ENCODE measurements at regions not wholly inside any gene's neighbourhood (a gene's known extent, or its start where the extent isn't known, plus 50 kb on each side); places are given as distances from the start of the nearest gene placed in this dataset.

- no peak for DNase-seq (ENCODE audit: low read depth in 1 of 2, low spot score in 2 of 2)
- Histone ChIP-seq H3K4me3 (ENCODE audit: extremely low read depth in 1 of 4, insufficient read depth in 2 of 4, low read depth in 3 of 4, low read length in 4 of 4) (no peak overlapping the region), H4K8ac (ENCODE audit: extremely low read depth, insufficient read depth, low read length) (no peak overlapping the region), H2BK12ac (ENCODE audit: low read depth, low read length) (no peak overlapping the region), H4K5ac (ENCODE audit: insufficient read length, low read depth, low read length) (no peak overlapping the region), H4K91ac (replicated peaks; ENCODE audit: insufficient read length, low read length) (no peak overlapping the region), H3K56ac (replicated peaks; ENCODE audit: insufficient read length, low read depth, low read length) (no peak overlapping the region), H3K4me2 (ENCODE audit: insufficient read depth in 1 of 2, low read depth in 2 of 2, low read length in 2 of 2) (no peak overlapping the region), H3K23ac (ENCODE audit: insufficient read length) (no peak overlapping the region), H3K79me2 (ENCODE audit: control insufficient read depth in 1 of 2, insufficient read depth in 2 of 2, low read length in 2 of 2) (no peaks in the 10 kb centered on the region), H3K4me1 (replicated peaks in 1 of 4; ENCODE audit: control insufficient read depth in 3 of 4, insufficient read depth in 4 of 4, low read length in 3 of 4) (peaks cover 4 to 13% (median 10%) of the 10 kb centered on the region in 4 experiments), H2BK15ac (ENCODE audit: low read length) (no peak overlapping the region), H3K23me2 (ENCODE audit: low read depth, low read length) (no peaks in the 10 kb centered on the region), H3K79me1 (ENCODE audit: low read depth, low read length) (no peaks in the 10 kb centered on the region), H3K27ac (ENCODE audit: low read depth, low read length) (no peak overlapping the region), H3K18ac (ENCODE audit: extremely low read depth, low read length) (no peak overlapping the region), H2BK120ac (replicated peaks; ENCODE audit: low read depth, low read length) (no peak overlapping the region), H3K4ac (replicated peaks; ENCODE audit: insufficient read length, low read depth, low read length) (no peak overlapping the region), H3K36me3 (ENCODE audit: control insufficient read depth in 2 of 4, insufficient read depth in 4 of 4, low read length in 3 of 4) (no peaks in the 10 kb centered on the region), H3K27me3 (replicated peaks in 1 of 4; ENCODE audit: control insufficient read depth in 3 of 4, extremely low read depth in 1 of 4, insufficient read depth in 3 of 4, low read length in 3 of 4) (no peaks in the 10 kb centered on the region), H3K9ac (replicated peaks in 1 of 4; ENCODE audit: extremely low read depth in 1 of 4, low read depth in 3 of 4, low read length in 3 of 4) (no peak overlapping the region), H3K14ac (ENCODE audit: insufficient read length) (no peak overlapping the region), H3K9me3 (ENCODE audit: insufficient read depth in 2 of 2, low read depth in 1 of 2, low read length in 1 of 2) (no peaks in the 10 kb centered on the region), H2BK20ac (ENCODE audit: low read length) (no peak overlapping the region), H2AK5ac (ENCODE audit: low read depth, low read length) (no peak overlapping the region), H2AFZ (ENCODE audit: low read length) (no peak overlapping the region), H4K20me1 (replicated peaks in 1 of 2; ENCODE audit: control insufficient read depth in 1 of 2, insufficient read depth in 2 of 2, low read length in 2 of 2) (no peaks in the 10 kb centered on the region), H2BK5ac (ENCODE audit: low read depth, low read length) (no peak overlapping the region)
- POLR2A ChIA-PET (ENCODE audit: partially characterized antibody), result interaction anchor here (0.6 kb wide), 1 partner anchor 879 kb away, joined by 3 read pairs; no protein-coding TSS in a partner anchor
- WGBS, 2 experiments (ENCODE audit: extremely low coverage in 1 of 2, insufficient coverage in 1 of 2, insufficient read length in 1 of 2, insufficient replicate concordance in 2 of 2, low coverage in 1 of 2, low lambda C conversion rate in 2 of 2, missing lambda C conversion rate in 1 of 2), result 87% methylated on average over 4 of the region's 4 CpGs; no CpG with 5 or more reads in 1 of the 2 experiments
- no peak for FAIRE-seq
- CTCF ChIA-PET (ENCODE audit: partially characterized antibody), result interaction anchor here (0.7 to 5.1 kb wide), 4 partner anchors 12 to 1203 kb away, joined by 3 to 22 read pairs (median 8); no protein-coding TSS in a partner anchor
- no peak for TF ChIP-seq GTF2F1 (IDR thresholded peaks at IDR 0.05; ENCODE audit: borderline replicate concordance, low read depth, low read length)
- no peak for TF ChIP-seq CBX5 (IDR thresholded peaks at IDR 0.05; ENCODE audit: low read depth, low read length)
- TF ChIP-seq EGR1 (IDR thresholded peaks at IDR 0.05; ENCODE audit: borderline replicate concordance, low read depth, low read length), result no peak
- TF ChIP-seq POLR2A (IDR thresholded peaks at IDR 0.05; ENCODE audit: control extremely low read depth in 1 of 2, low read depth in 2 of 2, low read length in 2 of 2), result no peak
- no peak for TF ChIP-seq SP1 (IDR thresholded peaks at IDR 0.05; ENCODE audit: low read depth, low read length)
- TF ChIP-seq POLR2AphosphoS5 (IDR thresholded peaks at IDR 0.05; ENCODE audit: low read depth, low read length), result no peak
- no peak for TF ChIP-seq KDM1A (IDR thresholded peaks at IDR 0.05; ENCODE audit: borderline replicate concordance, low read length)
- no peak for TF ChIP-seq SIN3A (conservative IDR thresholded peaks at IDR 0.05 in 1 of 2, IDR thresholded peaks at IDR 0.05 in 1 of 2; ENCODE audit: low read depth in 1 of 2, low read length in 2 of 2)
These were observed 208.8 kb downstream of the ERCC6L2 start for GRCh38 chr9:96084331-96084734.
